A549 (cell line): ENCODE measurements at regions not wholly inside any gene's neighbourhood (a gene's known extent, or its start where the extent isn't known, plus 50 kb on each side); places are given as distances from the start of the nearest gene placed in this dataset.

ENCODE experiments used
- ATAC-seq, 2 experiments: fragments of 200-7000 bp in 1 of 2; fragments of >200 bp in 1 of 2; cut with Nextera tagmentation in 1 of 2; cut with Tn5 transposase in 1 of 2; 3 replicates each; pipeline versions ENCODE4 v1.8.0 to v1.9.1; 2018 to 2020; ENCODE audit warnings: mild to moderate bottlenecking in 1 of 2, moderate library complexity in 1 of 2
- CTCF ChIA-PET: fragments of 300-600 bp; sonication (Branson Sonifier 250); formaldehyde crosslinking; extraction: SDS; loops from one replicate; lab custom pipeline; 2021; ENCODE audit warnings: antibody characterized with exemption, inconsistent platforms; lab: Yijun Ruan, JAX
- POLR2A ChIA-PET: fragments of 350-600 bp; formaldehyde crosslinking; extraction: SDS; loops from one replicate; lab custom pipeline; 2021; ENCODE audit warnings: antibody characterized with exemption, inconsistent platforms; lab: Yijun Ruan, JAX
- DNase-seq, 2 experiments: peaks; one replicate each; pipeline versions ENCODE4 v3.0.0 to v3.0.0-alpha.2; 2011 to 2016; ENCODE audit warnings: low read depth in 1 of 2, low spot score in 1 of 2
- FAIRE-seq: peaks from 2 replicates; lab custom pipeline; 2011; peaks lifted over from hg19 to GRCh38; lab: Jason Lieb, UNC
- H3K27ac ChIP-seq, 2 experiments: fragments of >200 bp; sonication (Bioruptor Twin); formaldehyde crosslinking; 3 replicates each; pipeline ENCODE4 v1.5.1; 2016 to 2017
- H3K4me1 ChIP-seq: fragments of >200 bp; sonication (Bioruptor Twin); formaldehyde crosslinking; 3 replicates; pipeline ENCODE4 v1.6.1; 2016
- H3K4me2 ChIP-seq: fragments of >200 bp; sonication (Bioruptor Twin); formaldehyde crosslinking; 3 replicates; pipeline ENCODE4 v1.6.1; 2016
- H3K4me3 ChIP-seq: fragments of >200 bp; sonication (Bioruptor Twin); formaldehyde crosslinking; 3 replicates; pipeline ENCODE4 v1.5.1; 2016
- H3K9me3 ChIP-seq: fragments of >200 bp; sonication (Bioruptor Twin); formaldehyde crosslinking; 3 replicates; pipeline ENCODE4 v1.6.1; 2016
- ATOH8 ChIP-seq: fragments of 250-450 bp; sonication (Bioruptor Pico); IDR thresholded peaks from 2 replicates; pipeline ENCODE4 v1.5.0; 2020; ENCODE audit warnings: low read depth, mild to moderate bottlenecking, moderate library complexity
- CBX2 ChIP-seq: fragments of 200-600 bp; sonication (generic); IDR thresholded peaks from 2 replicates; pipeline ENCODE4 v1.6.1; 2016; ENCODE audit warnings: low read depth, mild to moderate bottlenecking, borderline replicate concordance
- CBX8 ChIP-seq: fragments of 200-600 bp; sonication (generic); IDR thresholded peaks from 2 replicates; pipeline ENCODE4 v1.6.1; 2016
- CHD2 ChIP-seq: fragments of 150-350 bp; IDR thresholded peaks from 2 replicates; pipeline ENCODE4 v1.6.1; 2014; ENCODE audit warnings: low read length; ENCODE audit not compliant: partially characterized antibody
- CHD4 ChIP-seq: fragments of 200-600 bp; sonication (generic); IDR thresholded peaks from 2 replicates; pipeline ENCODE4 v1.6.1; 2016; ENCODE audit warnings: antibody characterized with exemption, mild to moderate bottlenecking, borderline replicate concordance
- CTCF ChIP-seq: fragments of >200 bp; sonication (Bioruptor Twin); formaldehyde crosslinking; IDR thresholded peaks from 3 replicates; pipeline ENCODE4 v1.5.1; 2016
- EHMT2 ChIP-seq: fragments of 200-600 bp; sonication (generic); IDR thresholded peaks from 2 replicates; pipeline ENCODE4 v1.6.1; 2016; ENCODE audit warnings: antibody characterized with exemption, low read depth, mild to moderate bottlenecking, moderate library complexity
- FOSL2 ChIP-seq, 2 experiments: fragments of 450-650 bp in 1 of 2; fragments of >200 bp in 1 of 2; sonication (Bioruptor Twin) in 1 of 2; formaldehyde crosslinking; IDR thresholded peaks; 2 replicates each; pipeline versions ENCODE4 v1.5.0 to v1.6.1; 2016 to 2020; ENCODE audit warnings: mild to moderate bottlenecking in 1 of 2, moderate library complexity in 1 of 2
- FOXS1 ChIP-seq: fragments of 250-450 bp; sonication (Bioruptor Pico); IDR thresholded peaks from 2 replicates; pipeline ENCODE4 v1.5.0; 2020; ENCODE audit warnings: mild to moderate bottlenecking, moderate library complexity
- HES2 ChIP-seq: fragments of >200 bp; sonication (Bioruptor Twin); formaldehyde crosslinking; IDR thresholded peaks from 2 replicates; pipeline ENCODE4 v1.6.1; 2016
- HMGXB4 ChIP-seq: fragments of 250-450 bp; sonication (Bioruptor Pico); IDR thresholded peaks from 2 replicates; pipeline ENCODE4 v1.5.0; 2021; ENCODE audit warnings: mild to moderate bottlenecking, moderate library complexity, borderline replicate concordance
- HOXA7 ChIP-seq: fragments of 250-450 bp; sonication (Bioruptor Pico); IDR thresholded peaks from 2 replicates; pipeline ENCODE4 v1.5.0; 2020; ENCODE audit warnings: mild to moderate bottlenecking, moderate library complexity
- KDM1A ChIP-seq: fragments of 200-600 bp; sonication (generic); IDR thresholded peaks from 2 replicates; pipeline ENCODE4 v1.6.1; 2016; ENCODE audit warnings: low read depth, mild to moderate bottlenecking
- MYC ChIP-seq: IDR thresholded peaks from 2 replicates; pipeline ENCODE4 v1.6.1; 2012; ENCODE audit warnings: mild to moderate bottlenecking, inconsistent platforms, low read length, improper control_type of control experiment, borderline replicate concordance
- PBX3 ChIP-seq: IDR thresholded peaks from 2 replicates; pipeline ENCODE4 v1.6.1; 2012
- PHF8 ChIP-seq: fragments of 200-600 bp; sonication (generic); IDR thresholded peaks from 2 replicates; pipeline ENCODE4 v1.6.1; 2016; ENCODE audit warnings: low read depth, mild to moderate bottlenecking, antibody characterized with exemption, moderate library complexity, borderline replicate concordance
- RCOR1 ChIP-seq: fragments of 150-350 bp; IDR thresholded peaks from 2 replicates; pipeline ENCODE4 v1.6.1; 2014; ENCODE audit warnings: antibody characterized with exemption, low read length, low read depth
- RNF2 ChIP-seq: fragments of 200-600 bp; sonication (generic); IDR thresholded peaks from 2 replicates; pipeline ENCODE4 v1.6.1; 2016; ENCODE audit warnings: low read depth, mild to moderate bottlenecking, antibody characterized with exemption, moderate library complexity, borderline replicate concordance
- SREBF2 ChIP-seq: fragments of 450-650 bp; IDR thresholded peaks from 2 replicates; pipeline ENCODE4 v1.6.1; 2014; ENCODE audit warnings: mild to moderate bottlenecking, moderate library complexity
- TP53 ChIP-seq: fragments of 250-450 bp; sonication (Bioruptor Pico); IDR thresholded peaks from 2 replicates; pipeline ENCODE4 v1.5.0; 2021; ENCODE audit warnings: mild to moderate bottlenecking, moderate library complexity
- USF2 ChIP-seq: fragments of 450-650 bp; IDR thresholded peaks from 2 replicates; pipeline ENCODE4 v1.6.1; 2014; ENCODE audit warnings: antibody characterized with exemption
- ZFP36 ChIP-seq: fragments of 450-650 bp; IDR thresholded peaks from 2 replicates; pipeline ENCODE4 v1.6.1; 2014; ENCODE audit warnings: borderline replicate concordance; ENCODE audit not compliant: partially characterized antibody
- ZNF302 ChIP-seq: fragments of 250-450 bp; sonication (Bioruptor Pico); IDR thresholded peaks from 2 replicates; pipeline ENCODE4 v1.9.0; 2021; ENCODE audit warnings: inconsistent platforms, mild to moderate bottlenecking, moderate library complexity
- ZSCAN20 ChIP-seq: fragments of 250-450 bp; sonication (Bioruptor Pico); IDR thresholded peaks from 2 replicates; pipeline ENCODE4 v1.8.0; 2022; ENCODE audit warnings: mild to moderate bottlenecking, moderate library complexity
- WGBS: methylation state at CpG from one replicate; pipeline ENCODE4 v1.1.6; 2017; ENCODE audit errors: missing lambda C conversion rate; 5-methylcytosine and 5-hydroxymethylcytosine counted together

- Histone ChIP-seq H3K4me2 (no peak overlapping the region), H3K9me3 (no peaks in the 10 kb centered on the region), H3K27ac (no peak overlapping the region), H3K4me1 (no peaks in the 10 kb centered on the region)
- CTCF ChIA-PET = no interaction called here
- POLR2A ChIA-PET = no interaction called here
- WGBS = 7% methylated on average over 4 of the region's 4 CpGs
- no peak for FAIRE-seq
- TF ChIP-seq ZFP36 (no peak), ZNF302 (CRISPR knock-in tag) (no peak)
- TF ChIP-seq, all 56 proteins: peak for 0
- ATAC-seq = no peak
- DNase-seq = no peak
- H3K4me3 ChIP-seq = no peak overlapping the region
These were observed 364.7 kb upstream of the POM121L12 start for GRCh38 chr7:52670608-52671225.

GRCh38 chr7:52669031-52669430 is 366.4 kb upstream of the POM121L12 start:
- DNase-seq (no peak), ATAC-seq (no peak), FAIRE-seq (no peak)
- Histone ChIP-seq H3K9me3 (no peaks in the 10 kb centered on the region), H3K4me1 (no peaks in the 10 kb centered on the region), H3K4me3 (no peak overlapping the region), H3K27ac (no peak overlapping the region), H3K4me2 (no peak overlapping the region)
- no peak for TF ChIP-seq SREBF2
- no peak for TF ChIP-seq ZSCAN20 (CRISPR knock-in tag)
- TF ChIP-seq TP53 = no peak
- no peak for TF ChIP-seq EHMT2
- TF ChIP-seq HOXA7 = no peak
- TF ChIP-seq PBX3 = no peak
- no peak for TF ChIP-seq FOSL2 (IDR thresholded peaks at IDR 0.05)
- TF ChIP-seq FOSL2 (CRISPR knock-in tag; IDR thresholded peaks at IDR 0.05) = no peak
- no peak for TF ChIP-seq RNF2
- no peak for TF ChIP-seq RCOR1
- no peak for TF ChIP-seq ZFP36
- no peak for TF ChIP-seq KDM1A
- TF ChIP-seq CHD2 = no peak
- TF ChIP-seq ATOH8 = no peak
- TF ChIP-seq HES2 = no peak
- 55% methylated on average over 11 of the region's 21 CpGs for WGBS
- POLR2A ChIA-PET = no interaction called here
- CTCF ChIA-PET = no interaction called here

- Histone ChIP-seq H3K9me3 (no peaks in the 10 kb centered on the region), H3K4me1 (no peaks in the 10 kb centered on the region), H3K27ac (no peak overlapping the region), H3K4me2 (no peak overlapping the region), H3K4me3 (no peak overlapping the region)
- WGBS = 38% methylated on average over 14 of the region's 17 CpGs
- ChIA-PET CTCF (no interaction called here), POLR2A (no interaction called here)
- no peak for FAIRE-seq
- no peak for TF ChIP-seq SREBF2
- TF ChIP-seq CBX8 = no peak
- no peak for TF ChIP-seq FOXS1
- TF ChIP-seq CTCF = no peak
- no peak for TF ChIP-seq CHD4
- TF ChIP-seq KDM1A = no peak
- no peak for TF ChIP-seq USF2
- no peak for TF ChIP-seq PHF8
- TF ChIP-seq ZNF302 (CRISPR knock-in tag) = no peak
- TF ChIP-seq MYC = no peak
- no peak for TF ChIP-seq CBX2
- no peak for TF ChIP-seq HMGXB4 (CRISPR knock-in tag)
- no peak for ATAC-seq
- DNase-seq = no peak
These were observed 367.0 kb upstream of the POM121L12 start for GRCh38 chr7:52668435-52668834.
